Smooth muscle cell (in vitro differentiated cells): ENCODE measurements at regions not wholly inside any gene's neighbourhood (a gene's known extent, or its start where the extent isn't known, plus 50 kb on each side); places are given as distances from the start of the nearest gene placed in this dataset.

Experiments used
- DNase-seq: peaks from one replicate; lab custom pipeline; 2025; ENCODE audit not compliant: unreplicated experiment; lab: John Stamatoyannopoulos, UW
- H2AFZ ChIP-seq: fragments of 200-600 bp; sonication (generic); 2 replicates; pipeline ENCODE4 v1.6.0; 2016; ENCODE audit warnings: antibody characterized with exemption, low read depth, mild to moderate bottlenecking
- H3F3A ChIP-seq: fragments of 200-600 bp; sonication (generic); 2 replicates; pipeline ENCODE4 v1.6.0; 2017; ENCODE audit warnings: antibody characterized with exemption, low read depth
- H3K27ac ChIP-seq: fragments of 200-600 bp; sonication (generic); 2 replicates; pipeline ENCODE4 v1.5.1; 2016; ENCODE audit warnings: low read depth, mild to moderate bottlenecking
- H3K27me3 ChIP-seq: fragments of 200-600 bp; sonication (generic); 2 replicates; pipeline ENCODE4 v1.6.1; 2016; ENCODE audit warnings: low read depth, mild to moderate bottlenecking
- H3K36me3 ChIP-seq: fragments of 200-600 bp; sonication (generic); 2 replicates; pipeline ENCODE4 v1.5.1; 2016; ENCODE audit warnings: low read depth
- H3K4me1 ChIP-seq: fragments of 200-600 bp; sonication (generic); 2 replicates; pipeline ENCODE4 v1.5.1; 2016; ENCODE audit warnings: low read depth
- H3K4me2 ChIP-seq: fragments of 200-600 bp; sonication (generic); 2 replicates; pipeline ENCODE4 v1.6.0; 2016; ENCODE audit warnings: mild to moderate bottlenecking
- H3K4me3 ChIP-seq: fragments of 200-600 bp; sonication (generic); 2 replicates; pipeline ENCODE4 v1.5.1; 2016; ENCODE audit warnings: mild to moderate bottlenecking
- H3K79me2 ChIP-seq: fragments of 200-600 bp; sonication (generic); 2 replicates; pipeline ENCODE4 v1.6.0; 2016; ENCODE audit warnings: low read depth, mild to moderate bottlenecking
- H3K9ac ChIP-seq: fragments of 200-600 bp; sonication (generic); 2 replicates; pipeline ENCODE4 v1.6.0; 2016; ENCODE audit warnings: low read depth
- H3K9me3 ChIP-seq: fragments of 200-600 bp; sonication (generic); replicated peaks from 2 replicates; pipeline ENCODE4 v1.5.1; 2016; ENCODE audit warnings: low read depth
- H4K20me1 ChIP-seq: fragments of 200-600 bp; sonication (generic); 2 replicates; pipeline ENCODE4 v1.6.0; 2016; ENCODE audit warnings: low read depth
- WGBS: methylation state at CpG from one replicate; pipeline ENCODE4 v1.1.7; 2016; ENCODE audit warnings: low lambda C conversion rate; 5-methylcytosine and 5-hydroxymethylcytosine counted together
- TF ChIP-seq, protein P1 (sequence below): fragments of 200-600 bp; sonication (generic); IDR thresholded peaks from 2 replicates; pipeline ENCODE4 v1.5.1; 2017; ENCODE audit warnings: borderline replicate concordance, mild to moderate bottlenecking, antibody characterized with exemption; ENCODE audit not compliant: insufficient read depth, poor library complexity, severe bottlenecking

DNA sequence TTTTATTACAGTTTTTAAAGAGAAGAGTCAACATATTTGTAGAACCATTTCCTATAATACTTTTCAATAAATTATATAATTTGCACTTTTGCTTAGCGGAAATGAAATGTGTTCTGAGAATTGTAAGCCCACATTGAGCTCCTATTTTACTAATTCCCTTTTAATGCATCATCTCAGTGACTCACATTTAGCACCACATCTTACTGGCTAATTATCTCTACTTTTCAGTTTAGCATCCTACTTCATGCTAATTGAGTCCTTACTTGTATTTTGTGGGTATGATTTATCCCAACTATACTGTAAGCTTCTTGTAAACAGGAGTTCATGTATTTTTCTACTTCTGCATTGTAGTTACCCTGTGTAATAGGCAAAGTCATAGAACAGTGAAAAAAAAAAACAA lies 67.5 kb downstream of the TMX1 start:
- 78% methylated on average over 1 of the region's 1 CpG for WGBS
- no peak overlapping the region for H3K4me3 ChIP-seq
- no peak for DNase-seq

DNA sequence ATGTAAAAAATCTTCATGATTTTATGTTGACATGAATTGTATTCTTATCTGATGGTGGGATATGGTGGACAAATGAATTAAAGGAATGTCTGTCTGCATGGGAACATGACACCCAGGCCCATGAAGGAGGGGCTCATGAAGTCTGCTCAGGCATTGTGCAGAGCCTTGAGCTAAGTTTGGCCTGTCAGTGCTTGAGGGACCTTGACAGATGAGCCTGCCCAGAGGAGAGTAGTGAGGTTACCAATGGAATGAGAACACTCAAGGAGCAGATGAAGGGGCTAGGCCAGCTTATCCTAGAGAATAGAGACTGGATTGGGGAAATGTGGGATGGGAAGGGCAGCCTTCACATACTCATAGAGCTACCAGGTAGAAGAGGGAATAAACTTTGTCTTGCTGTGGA lies 68.8 kb downstream of the TMX1 start:
- no peaks in the 10 kb centered on the region for H3K27me3 ChIP-seq
- H3K4me3 ChIP-seq = no peak overlapping the region
- H3F3A ChIP-seq = peaks cover 19% of the 10 kb centered on the region
- H3K27ac ChIP-seq = no peak overlapping the region
- TF ChIP-seq, protein P1, sequence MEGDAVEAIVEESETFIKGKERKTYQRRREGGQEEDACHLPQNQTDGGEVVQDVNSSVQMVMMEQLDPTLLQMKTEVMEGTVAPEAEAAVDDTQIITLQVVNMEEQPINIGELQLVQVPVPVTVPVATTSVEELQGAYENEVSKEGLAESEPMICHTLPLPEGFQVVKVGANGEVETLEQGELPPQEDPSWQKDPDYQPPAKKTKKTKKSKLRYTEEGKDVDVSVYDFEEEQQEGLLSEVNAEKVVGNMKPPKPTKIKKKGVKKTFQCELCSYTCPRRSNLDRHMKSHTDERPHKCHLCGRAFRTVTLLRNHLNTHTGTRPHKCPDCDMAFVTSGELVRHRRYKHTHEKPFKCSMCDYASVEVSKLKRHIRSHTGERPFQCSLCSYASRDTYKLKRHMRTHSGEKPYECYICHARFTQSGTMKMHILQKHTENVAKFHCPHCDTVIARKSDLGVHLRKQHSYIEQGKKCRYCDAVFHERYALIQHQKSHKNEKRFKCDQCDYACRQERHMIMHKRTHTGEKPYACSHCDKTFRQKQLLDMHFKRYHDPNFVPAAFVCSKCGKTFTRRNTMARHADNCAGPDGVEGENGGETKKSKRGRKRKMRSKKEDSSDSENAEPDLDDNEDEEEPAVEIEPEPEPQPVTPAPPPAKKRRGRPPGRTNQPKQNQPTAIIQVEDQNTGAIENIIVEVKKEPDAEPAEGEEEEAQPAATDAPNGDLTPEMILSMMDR = no peak
- no peak overlapping the region for H3K4me2 ChIP-seq
- H3K4me1 ChIP-seq = peaks cover 14% of the 10 kb centered on the region
- H3K9me3 ChIP-seq = no peaks in the 10 kb centered on the region
- no peak for DNase-seq
- no peak overlapping the region for H2AFZ ChIP-seq
- H3K9ac ChIP-seq = no peak overlapping the region
- H3K36me3 ChIP-seq = no peaks in the 10 kb centered on the region
- H3K79me2 ChIP-seq = no peaks in the 10 kb centered on the region
- no peaks in the 10 kb centered on the region for H4K20me1 ChIP-seq

More for the DNA sequence above, 67.5 kb downstream of the TMX1 start:
- H3K36me3 ChIP-seq = no peaks in the 10 kb centered on the region
- H4K20me1 ChIP-seq = no peaks in the 10 kb centered on the region
- no peaks in the 10 kb centered on the region for H3K27me3 ChIP-seq
- peak overlapping the region; percentile 24 for H3K27ac ChIP-seq
- no peak overlapping the region for H2AFZ ChIP-seq
- no peak overlapping the region for H3K9ac ChIP-seq
- TF ChIP-seq, protein P1 = no peak
- peaks cover 27% of the 10 kb centered on the region for H3F3A ChIP-seq
- peaks cover 14% of the 10 kb centered on the region for H3K4me1 ChIP-seq
- H3K79me2 ChIP-seq = no peaks in the 10 kb centered on the region
- no peak overlapping the region for H3K4me2 ChIP-seq
- H3K9me3 ChIP-seq = no peaks in the 10 kb centered on the region

DNA sequence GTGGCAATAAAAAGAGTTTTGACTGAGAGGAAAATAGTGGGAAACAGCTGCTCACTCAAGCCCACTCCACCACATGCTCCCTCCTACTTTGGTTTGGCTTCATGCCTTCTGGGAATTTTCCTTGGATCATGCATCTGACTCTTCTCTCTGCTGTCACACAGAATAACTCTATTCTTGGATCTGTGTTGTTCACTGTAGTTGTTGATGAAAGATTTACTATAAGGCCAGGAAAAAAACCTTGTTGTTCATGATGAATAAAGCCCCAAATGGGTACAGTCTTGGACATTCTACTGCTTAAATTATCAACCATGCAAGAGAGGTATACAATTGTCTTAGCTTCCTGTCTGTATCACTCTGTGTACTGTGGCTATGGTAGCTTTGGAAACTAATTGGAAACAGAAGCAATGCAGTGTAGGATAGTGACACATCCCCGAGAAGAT lies 70.5 kb downstream of the TMX1 start:
- H3K4me1 ChIP-seq = peaks cover 2% of the 10 kb centered on the region
- DNase-seq = no peak
- H4K20me1 ChIP-seq = no peaks in the 10 kb centered on the region
- peak overlapping the region; percentile 9 for H3K9ac ChIP-seq
- H3K27me3 ChIP-seq = no peaks in the 10 kb centered on the region
- no peak overlapping the region for H3K4me3 ChIP-seq
- TF ChIP-seq, protein P1 = no peak
- H3K79me2 ChIP-seq = no peaks in the 10 kb centered on the region
- H3K4me2 ChIP-seq = peak overlapping the region; percentile 32
- H2AFZ ChIP-seq = peak overlapping the region; percentile 41
- H3K9me3 ChIP-seq = no peaks in the 10 kb centered on the region
- 52% methylated on average over 1 of the region's 1 CpG for WGBS
- peaks cover 9% of the 10 kb centered on the region for H3F3A ChIP-seq
- peak overlapping the region; percentile 88 for H3K27ac ChIP-seq
- H3K36me3 ChIP-seq = no peaks in the 10 kb centered on the region

GRCh38 chr14:51314321-51315015 lies 74.4 kb downstream of the TMX1 start:
- peaks cover 9% of the 10 kb centered on the region for H3F3A ChIP-seq
- H4K20me1 ChIP-seq = no peaks in the 10 kb centered on the region
- no peaks in the 10 kb centered on the region for H3K27me3 ChIP-seq
- H3K9ac ChIP-seq = no peak overlapping the region
- H3K36me3 ChIP-seq = no peaks in the 10 kb centered on the region
- H3K79me2 ChIP-seq = no peaks in the 10 kb centered on the region
- no peak overlapping the region for H3K4me2 ChIP-seq
- TF ChIP-seq, protein P1 = no peak
- no peak overlapping the region for H2AFZ ChIP-seq
- no peak overlapping the region for H3K27ac ChIP-seq
- H3K4me3 ChIP-seq = no peak overlapping the region
- no peaks in the 10 kb centered on the region for H3K9me3 ChIP-seq
- H3K4me1 ChIP-seq = peaks cover 18% of the 10 kb centered on the region
- DNase-seq = no peak
- 91% methylated on average over 4 of the region's 4 CpGs for WGBS
